MCF 10A (cell line): ENCODE measurements at regions not wholly inside any gene's neighbourhood (a gene's known extent, or its start where the extent isn't known, plus 50 kb on each side); places are given as distances from the start of the nearest gene placed in this dataset.

Experiments used
- BruUV-seq: library from RNA; stranded (reverse); fragments of 400-500 nt; replicated peaks from 2 replicates; lab custom pipeline; 2021; lab: Mats Ljungman, UMichigan
- CTCF ChIA-PET: fragments of 300-600 bp; sonication (Branson Sonifier 250); formaldehyde crosslinking; extraction: SDS; loops from one replicate; lab custom pipeline; 2021; ENCODE audit warnings: antibody characterized with exemption, inconsistent platforms; lab: Yijun Ruan, JAX
- POLR2A ChIA-PET: fragments of 300-600, 350-650 bp; sonication (Branson Sonifier 250); formaldehyde crosslinking; extraction: SDS; loops from one replicate; lab custom pipeline; 2020; ENCODE audit warnings: antibody characterized with exemption, inconsistent platforms; lab: Yijun Ruan, JAX
- DNase-seq: peaks from one replicate; pipeline ENCODE4 v3.0.0-alpha.2; 2018; ENCODE audit not compliant: unreplicated experiment
- H3K27ac Mint-ChIP-seq: one replicate; pipeline ENCODE4 v1.8.0; 2022; ENCODE audit warnings: mild to moderate bottlenecking, low read depth, mixed read lengths; ENCODE audit not compliant: unreplicated experiment
- H3K27me3 Mint-ChIP-seq: one replicate; pipeline ENCODE4 v1.8.0; 2022; ENCODE audit warnings: mixed read lengths; ENCODE audit not compliant: insufficient read depth, unreplicated experiment
- H3K36me3 Mint-ChIP-seq: one replicate; pipeline ENCODE4 v1.8.0; 2022; ENCODE audit warnings: mild to moderate bottlenecking, moderate library complexity, mixed read lengths; ENCODE audit not compliant: insufficient read depth, unreplicated experiment
- H3K4me1 Mint-ChIP-seq: one replicate; pipeline ENCODE4 v1.8.0; 2022; ENCODE audit warnings: mixed read lengths; ENCODE audit not compliant: insufficient read depth, unreplicated experiment
- H3K4me3 Mint-ChIP-seq: one replicate; pipeline ENCODE4 v1.8.0; 2022; ENCODE audit warnings: mild to moderate bottlenecking, moderate library complexity, mixed read lengths; ENCODE audit not compliant: unreplicated experiment
- H3K9me3 Mint-ChIP-seq: one replicate; pipeline ENCODE4 v1.8.0; 2022; ENCODE audit warnings: mixed read lengths; ENCODE audit not compliant: unreplicated experiment
- CTCF ChIP-seq: fragments of 200-600 bp; IDR thresholded peaks from one replicate; pipeline ENCODE4 v1.8.0; 2022; ENCODE audit warnings: antibody characterized with exemption, mild to moderate bottlenecking; ENCODE audit not compliant: unreplicated experiment
- intact Hi-C: fragments of 100-400 bp; cut with micrococcal nuclease; formaldehyde crosslinking; loops from 2 replicates; pipeline ENCODE4 v1.14.1; 2022

GRCh38 chr6:145090801-145091585 lies 644.3 kb downstream of the EPM2A start:
- no peak for DNase-seq
- H3K36me3 Mint-ChIP-seq, result no peaks in the 10 kb centered on the region
- CTCF ChIA-PET, result no interaction called here
- no peaks in the 10 kb centered on the region for H3K27me3 Mint-ChIP-seq
- POLR2A ChIA-PET, result interaction anchor here (0.6 to 1.9 kb wide), 3 partner anchors 19 to 283 kb away, joined by 3 to 5 read pairs (median 3); no protein-coding TSS in a partner anchor
- no peak overlapping the region for H3K27ac Mint-ChIP-seq
- TF ChIP-seq CTCF, result no peak
- H3K4me3 Mint-ChIP-seq, result no peak overlapping the region
- peaks cover 8% of the 10 kb centered on the region for H3K4me1 Mint-ChIP-seq
- BruUV-seq, result no TSS peak
- no peaks in the 10 kb centered on the region for H3K9me3 Mint-ChIP-seq
- intact Hi-C loops, result no loop called here

- H3K27me3 Mint-ChIP-seq, result no peaks in the 10 kb centered on the region
- no peaks in the 10 kb centered on the region for H3K36me3 Mint-ChIP-seq
- intact Hi-C loops, result no loop called here
- H3K4me3 Mint-ChIP-seq, result no peak overlapping the region
- no peak overlapping the region for H3K27ac Mint-ChIP-seq
- ChIA-PET POLR2A (interaction anchor here (1.9 kb wide), 1 partner anchor 18 kb away, joined by 5 read pairs; no protein-coding TSS in a partner anchor), CTCF (interaction anchor here (0.6 kb wide), 1 partner anchor 22 kb away, joined by 3 read pairs; no protein-coding TSS in a partner anchor)
- no peak for DNase-seq
- TF ChIP-seq CTCF, result no peak
- H3K4me1 Mint-ChIP-seq, result peaks cover 1% of the 10 kb centered on the region
- no TSS peak for BruUV-seq
- H3K9me3 Mint-ChIP-seq, result no peaks in the 10 kb centered on the region
These were observed 643.7 kb downstream of the EPM2A start for GRCh38 chr6:145091586-145092142.

GRCh38 chr6:145092554-145092953 lies 642.8 kb downstream of the EPM2A start:
- no peaks in the 10 kb centered on the region for H3K4me1 Mint-ChIP-seq
- no TSS peak for BruUV-seq
- TF ChIP-seq CTCF, result no peak
- ChIA-PET POLR2A (interaction anchor here (0.9 to 1.9 kb wide), 2 partner anchors 8 to 18 kb away, joined by 3 to 5 read pairs; no protein-coding TSS in a partner anchor), CTCF (interaction anchor here (0.6 kb wide), 2 partner anchors 23 to 44 kb away, joined by 3 read pairs; no protein-coding TSS in a partner anchor)
- H3K27me3 Mint-ChIP-seq, result no peaks in the 10 kb centered on the region
- no peaks in the 10 kb centered on the region for H3K9me3 Mint-ChIP-seq
- H3K4me3 Mint-ChIP-seq, result no peak overlapping the region
- no peak for DNase-seq
- no peak overlapping the region for H3K27ac Mint-ChIP-seq
- no peaks in the 10 kb centered on the region for H3K36me3 Mint-ChIP-seq
- intact Hi-C loops, result no loop called here

GRCh38 chr6:145093226-145093625 lies 642.1 kb downstream of the EPM2A start:
- POLR2A ChIA-PET, result no interaction called here
- H3K9me3 Mint-ChIP-seq, result no peaks in the 10 kb centered on the region
- H3K27ac Mint-ChIP-seq, result no peak overlapping the region
- intact Hi-C loops, result no loop called here
- BruUV-seq, result no TSS peak
- no peaks in the 10 kb centered on the region for H3K36me3 Mint-ChIP-seq
- DNase-seq, result no peak
- H3K4me1 Mint-ChIP-seq, result no peaks in the 10 kb centered on the region
- CTCF ChIA-PET, result no interaction called here
- no peaks in the 10 kb centered on the region for H3K27me3 Mint-ChIP-seq
- no peak overlapping the region for H3K4me3 Mint-ChIP-seq
- TF ChIP-seq CTCF, result no peak
